GM12878 (cell line): ENCODE measurements at regions not wholly inside any gene's neighbourhood (a gene's known extent, or its start where the extent isn't known, plus 50 kb on each side); places are given as distances from the start of the nearest gene placed in this dataset.

Source experiments
- ATAC-seq: fragments of 200-7000 bp; cut with Tn5 transposase; 3 replicates; pipeline ENCODE4 v1.9.1; 2020; ENCODE audit warnings: mild to moderate bottlenecking, moderate library complexity
- BruUV-seq: library from RNA; stranded (reverse); fragments of 400-500 nt; replicated peaks from 2 replicates; lab custom pipeline; 2021; lab: Mats Ljungman, UMichigan
- CTCF ChIA-PET: fragments of 300-600 bp; sonication (Branson Sonifier 250); formaldehyde crosslinking; extraction: SDS; loops from one replicate; lab custom pipeline; 2021; ENCODE audit warnings: inconsistent platforms; lab: Yijun Ruan, JAX
- POLR2A ChIA-PET: fragments of 350-600 bp; formaldehyde crosslinking; extraction: SDS; loops from one replicate; lab custom pipeline; 2021; ENCODE audit warnings: inconsistent platforms; lab: Charles Lee
- RAD21 ChIA-PET: fragments of 300-600 bp; sonication (Branson Sonifier 250); formaldehyde crosslinking; loops from one replicate; lab custom pipeline; 2023; ENCODE audit warnings: antibody characterized with exemption; ENCODE audit not compliant: unreplicated experiment; lab: Charles Lee
- SMC1A ChIA-PET: fragments of 300-600 bp; sonication (Branson Sonifier 250); formaldehyde crosslinking; loops from one replicate; lab custom pipeline; 2023; ENCODE audit not compliant: unreplicated experiment, uncharacterized antibody; lab: Charles Lee
- DNase-seq: peaks from one replicate; pipeline ENCODE4 v3.0.0-alpha.2; 2011; ENCODE audit warnings: low read depth, low spot score
- FAIRE-seq: peaks from 3 replicates; lab custom pipeline; 2011; peaks lifted over from hg19 to GRCh38; lab: Jason Lieb, UNC
- H2AFZ ChIP-seq: 2 replicates; pipeline ENCODE4 v1.6.0; 2011; ENCODE audit warnings: low read depth, low read length, control low read depth; ENCODE audit not compliant: control insufficient read depth
- H3K27ac ChIP-seq: 2 replicates; pipeline ENCODE4 v1.5.1; 2011; ENCODE audit warnings: control low read depth; ENCODE audit not compliant: control insufficient read depth, insufficient read depth
- H3K27me3 ChIP-seq, 2 experiments: replicated peaks in 1 of 2; 2 replicates each; pipeline versions ENCODE4 v1.6.0 to v1.6.1; 2011; ENCODE audit warnings: low read length in 1 of 2; ENCODE audit not compliant: control insufficient read depth in 2 of 2, insufficient read depth in 2 of 2
- H3K36me3 ChIP-seq, 2 experiments: 2 replicates each; pipeline ENCODE4 v1.5.1; 2011; ENCODE audit warnings: low read length in 1 of 2; ENCODE audit not compliant: control insufficient read depth in 2 of 2, insufficient read depth in 2 of 2
- H3K4me1 ChIP-seq: 2 replicates; pipeline ENCODE4 v1.6.1; 2011; ENCODE audit warnings: mild to moderate bottlenecking, low read length, moderate library complexity, mixed read lengths; ENCODE audit not compliant: control insufficient read depth, insufficient read depth
- H3K4me2 ChIP-seq: 2 replicates; pipeline ENCODE4 v1.6.0; 2011; ENCODE audit warnings: control low read depth; ENCODE audit not compliant: control insufficient read depth, insufficient read depth
- H3K4me3 ChIP-seq: fragments of 200-600 bp; sonication (generic); 2 replicates; pipeline ENCODE4 v1.5.1; 2016
- H3K79me2 ChIP-seq: 2 replicates; pipeline ENCODE4 v1.6.0; 2011; ENCODE audit warnings: low read length; ENCODE audit not compliant: control insufficient read depth, insufficient read depth
- H3K9ac ChIP-seq: 2 replicates; pipeline ENCODE4 v1.8.0; 2011; ENCODE audit warnings: low read length, control low read depth, mixed read lengths; ENCODE audit not compliant: control insufficient read depth, insufficient read depth
- H3K9me3 ChIP-seq: replicated peaks from 3 replicates; pipeline ENCODE4 v1.5.1; 2011; ENCODE audit warnings: mild to moderate bottlenecking, low read length; ENCODE audit not compliant: control insufficient read depth, insufficient read depth
- H4K20me1 ChIP-seq: 2 replicates; pipeline ENCODE4 v1.6.0; 2011; ENCODE audit not compliant: control insufficient read depth, insufficient read depth
- CHD1 ChIP-seq: IDR thresholded peaks from 2 replicates; pipeline ENCODE4 v1.6.1; 2012; ENCODE audit warnings: low read depth, low read length, improper control_type of control experiment
- FOS ChIP-seq: IDR thresholded peaks from 3 replicates; pipeline ENCODE4 v1.6.1; 2011; ENCODE audit warnings: borderline replicate concordance; ENCODE audit not compliant: insufficient read length; ENCODE audit errors: extremely low read depth
- FOXM1 ChIP-seq: IDR thresholded peaks from 2 replicates; pipeline ENCODE4 v1.6.1; 2012; ENCODE audit warnings: low read depth, mild to moderate bottlenecking, inconsistent platforms, low read length, moderate library complexity
- HDAC2 ChIP-seq: fragments of 200-600 bp; sonication (generic); IDR thresholded peaks from 2 replicates; pipeline ENCODE4 v1.6.1; 2017
- IRF3 ChIP-seq: fragments of 450-650 bp; IDR thresholded peaks from 2 replicates; pipeline ENCODE4 v1.6.1; 2014; ENCODE audit warnings: mild to moderate bottlenecking
- MAX ChIP-seq: IDR thresholded peaks from 2 replicates; pipeline ENCODE4 v1.6.1; 2012; ENCODE audit warnings: low read depth, low read length, improper control_type of control experiment
- MTA3 ChIP-seq: IDR thresholded peaks from 2 replicates; pipeline ENCODE4 v1.6.1; 2012; ENCODE audit warnings: low read length, inconsistent platforms, borderline replicate concordance
- NFIC ChIP-seq: IDR thresholded peaks from 2 replicates; pipeline ENCODE4 v1.6.1; 2012; ENCODE audit warnings: low read depth, mild to moderate bottlenecking, inconsistent platforms, low read length, moderate library complexity
- NFXL1 ChIP-seq: fragments of 450-650 bp; IDR thresholded peaks from 2 replicates; pipeline ENCODE4 v1.6.1; 2017; ENCODE audit warnings: antibody characterized with exemption, mild to moderate bottlenecking, borderline replicate concordance
- PAX8 ChIP-seq: fragments of 450-650 bp; IDR thresholded peaks from 2 replicates; pipeline ENCODE4 v1.6.1; 2017; ENCODE audit warnings: mild to moderate bottlenecking, moderate library complexity
- POLR2AphosphoS2 ChIP-seq: IDR thresholded peaks from 2 replicates; pipeline ENCODE4 v1.6.1; 2011; ENCODE audit warnings: low read depth, mild to moderate bottlenecking, low read length, improper control_type of control experiment, moderate library complexity
- POU2F2 ChIP-seq: IDR thresholded peaks from 3 replicates; pipeline ENCODE4 v1.6.1; 2011; ENCODE audit warnings: low read depth, mild to moderate bottlenecking, low read length, borderline replicate concordance
- RAD51 ChIP-seq: fragments of 450-650 bp; IDR thresholded peaks from 2 replicates; pipeline ENCODE4 v1.6.1; 2016; ENCODE audit warnings: moderate library complexity, mild to moderate bottlenecking, inconsistent platforms
- SIX5 ChIP-seq: IDR thresholded peaks from 2 replicates; pipeline ENCODE4 v1.6.1; 2011; ENCODE audit warnings: mild to moderate bottlenecking, low read depth, low read length, moderate library complexity; ENCODE audit not compliant: severe bottlenecking
- SMARCA5 ChIP-seq: fragments of 450-650 bp; IDR thresholded peaks from 2 replicates; pipeline ENCODE4 v1.6.1; 2017; ENCODE audit warnings: mild to moderate bottlenecking
- SPI1 ChIP-seq: IDR thresholded peaks from 2 replicates; pipeline ENCODE4 v1.6.1; 2011; ENCODE audit warnings: low read depth, mild to moderate bottlenecking, low read length, moderate library complexity, borderline replicate concordance; ENCODE audit not compliant: insufficient read depth
- USF1 ChIP-seq: IDR thresholded peaks from 2 replicates; pipeline ENCODE4 v1.6.1; 2011; ENCODE audit warnings: borderline replicate concordance, low read depth, mild to moderate bottlenecking, moderate library complexity, mixed read lengths, low read length; ENCODE audit not compliant: insufficient read depth; ENCODE audit errors: extremely low read length
- ZBTB4 ChIP-seq: fragments of 450-650 bp; formaldehyde crosslinking; IDR thresholded peaks from 2 replicates; pipeline ENCODE4 v1.4.0; 2022; ENCODE audit warnings: mild to moderate bottlenecking, moderate library complexity
- ZNF207 ChIP-seq: fragments of 450-650 bp; IDR thresholded peaks from 2 replicates; pipeline ENCODE4 v1.6.1; 2014; ENCODE audit warnings: antibody characterized with exemption, mild to moderate bottlenecking, borderline replicate concordance
- ZNF217 ChIP-seq: fragments of 450-650 bp; IDR thresholded peaks from 2 replicates; pipeline ENCODE4 v1.6.1; 2017; ENCODE audit warnings: antibody characterized with exemption, mild to moderate bottlenecking
- in situ Hi-C: fragments of 300-500 bp; cut with MboI; formaldehyde crosslinking; loops from 9 replicates; pipeline ENCODE4 v1.14.3; 2018; ENCODE audit warnings: mixed read lengths
- intact Hi-C: fragments of 100-400 bp; cut with micrococcal nuclease; formaldehyde crosslinking; loops from one replicate; pipeline ENCODE4 v1.14.2; 2022; ENCODE audit not compliant: unreplicated experiment

GRCh38 chr12:75656210-75656609 is 144.8 kb upstream of the KRR1 start:
- CTCF ChIA-PET, result no interaction called here
- no peak for FAIRE-seq
- in situ Hi-C loops, result no loop called here

More at GRCh38 chr12:75656210-75656609, 144.8 kb upstream of the KRR1 start:
- ChIA-PET SMC1A (no interaction called here), RAD21 (no interaction called here), POLR2A (no interaction called here)
- BruUV-seq, result no TSS peak
- Histone ChIP-seq H3K79me2 (no peaks in the 10 kb centered on the region), H2AFZ (no peak overlapping the region), H3K4me1 (peaks cover 6% of the 10 kb centered on the region; the same call in 1 of the 2 replicates), H3K9me3 (no peaks in the 10 kb centered on the region), H3K36me3 (no peaks in the 10 kb centered on the region), H3K27ac (no peak overlapping the region), H4K20me1 (no peaks in the 10 kb centered on the region), H3K9ac (no peak overlapping the region), H3K4me2 (no peak overlapping the region), H3K27me3 (no peaks in the 10 kb centered on the region), H3K4me3 (no peak overlapping the region)
- no peak for DNase-seq
- TF ChIP-seq IRF3 (no peak), POLR2AphosphoS2 (no peak), SIX5 (no peak), MTA3 (no peak), FOXM1 (no peak), SMARCA5 (no peak), NFXL1 (no peak), HDAC2 (no peak), ZNF207 (no peak), MAX (no peak), NFIC (no peak), FOS (no peak), CHD1 (no peak), ZNF217 (no peak), USF1 (no peak), SPI1 (no peak), ZBTB4 (CRISPR knock-in tag) (no peak), PAX8 (no peak), RAD51 (no peak), POU2F2 (no peak)
- intact Hi-C loops, result no loop called here
- ATAC-seq, result no peak
